IMR-90 (cell line): ENCODE measurements at regions not wholly inside any gene's neighbourhood (a gene's known extent, or its start where the extent isn't known, plus 50 kb on each side); places are given as distances from the start of the nearest gene placed in this dataset.

Source experiments
- ATAC-seq: fragments of 200-7000 bp; cut with Tn5 transposase; 2 replicates; pipeline ENCODE4 v1.9.1; 2020; ENCODE audit warnings: low read depth, mild to moderate bottlenecking, moderate library complexity
- BruUV-seq: library from RNA; stranded (reverse); fragments of 400-500 nt; replicated peaks from 2 replicates; lab custom pipeline; 2021; lab: Mats Ljungman, UMichigan
- CTCF ChIA-PET: fragments of 300-600 bp; formaldehyde crosslinking; extraction: SDS; loops from one replicate; lab custom pipeline; 2021; ENCODE audit warnings: antibody characterized with exemption; lab: Yijun Ruan, JAX
- POLR2A ChIA-PET: fragments of 300-600 bp; sonication (Branson Sonifier 250); formaldehyde crosslinking; loops from one replicate; lab custom pipeline; 2022; ENCODE audit warnings: antibody characterized with exemption; ENCODE audit not compliant: unreplicated experiment; lab: Charles Lee
- DNase-seq: peaks from one replicate; pipeline ENCODE4 v3.0.0; 2013
- H2AFZ ChIP-seq: replicated peaks from 2 replicates; pipeline ENCODE3; 2013; ENCODE audit warnings: low read length, mild to moderate bottlenecking; ENCODE audit not compliant: poor library complexity
- H2AK5ac ChIP-seq: 2 replicates; pipeline ENCODE4 v1.6.1; 2013; ENCODE audit warnings: low read depth, low read length, inconsistent platforms
- H2AK9ac ChIP-seq: replicated peaks from 2 replicates; pipeline ENCODE3; 2013; ENCODE audit warnings: mild to moderate bottlenecking, low read depth, low read length, moderate library complexity; ENCODE audit not compliant: poor library complexity
- H2BK120ac ChIP-seq: 2 replicates; pipeline ENCODE4 v1.6.1; 2013; ENCODE audit warnings: low read depth, low read length, inconsistent platforms
- H2BK15ac ChIP-seq: 3 replicates; pipeline ENCODE4 v1.6.1; 2013; ENCODE audit warnings: low read depth, low read length, inconsistent platforms
- H2BK20ac ChIP-seq: 2 replicates; pipeline ENCODE4 v1.6.1; 2013; ENCODE audit warnings: low read depth, mild to moderate bottlenecking, inconsistent platforms, low read length, moderate library complexity
- H2BK5ac ChIP-seq: 2 replicates; pipeline ENCODE4 v1.6.1; 2013; ENCODE audit warnings: mild to moderate bottlenecking, low read depth, low read length, inconsistent platforms; ENCODE audit not compliant: poor library complexity, severe bottlenecking
- H3K14ac ChIP-seq: replicated peaks from 2 replicates; pipeline ENCODE4 v1.6.1; 2013; ENCODE audit warnings: low read depth, low read length, inconsistent platforms
- H3K18ac ChIP-seq: 2 replicates; pipeline ENCODE4 v1.6.1; 2013; ENCODE audit warnings: low read depth, low read length, control low read depth
- H3K23ac ChIP-seq: 2 replicates; pipeline ENCODE4 v1.6.1; 2013; ENCODE audit warnings: low read depth, low read length, inconsistent platforms
- H3K27ac ChIP-seq: 2 replicates; pipeline ENCODE4 v1.5.1; 2013; ENCODE audit warnings: mild to moderate bottlenecking, control low read depth, low read length; ENCODE audit not compliant: insufficient read depth
- H3K27me3 ChIP-seq: 2 replicates; pipeline ENCODE4 v1.6.1; 2013; ENCODE audit warnings: low read length; ENCODE audit not compliant: control insufficient read depth, insufficient read depth
- H3K36me3 ChIP-seq: 2 replicates; pipeline ENCODE4 v1.6.1; 2013; ENCODE audit warnings: low read length, mixed read lengths; ENCODE audit not compliant: control insufficient read depth, insufficient read depth
- H3K4ac ChIP-seq: 2 replicates; pipeline ENCODE4 v1.6.1; 2013; ENCODE audit warnings: low read depth, low read length, inconsistent platforms
- H3K4me1 ChIP-seq: 2 replicates; pipeline ENCODE4 v1.6.1; 2013; ENCODE audit warnings: low read length, mixed read lengths; ENCODE audit not compliant: control insufficient read depth, insufficient read depth
- H3K4me2 ChIP-seq: 2 replicates; pipeline ENCODE4 v1.6.1; 2013; ENCODE audit warnings: low read depth, mild to moderate bottlenecking, control low read depth, low read length, moderate library complexity
- H3K4me3 ChIP-seq: 2 replicates; pipeline ENCODE4 v1.5.1; 2013; ENCODE audit warnings: low read depth, mild to moderate bottlenecking, control low read depth, low read length, moderate library complexity; ENCODE audit not compliant: insufficient read depth
- H3K56ac ChIP-seq: 2 replicates; pipeline ENCODE4 v1.6.1; 2013; ENCODE audit warnings: low read length, inconsistent platforms; ENCODE audit not compliant: insufficient read depth; ENCODE audit errors: extremely low read depth
- H3K79me1 ChIP-seq, 2 experiments: 2 replicates each; pipeline ENCODE4 v1.6.1; 2013; ENCODE audit warnings: low read length in 2 of 2, inconsistent platforms in 1 of 2, low read depth in 1 of 2
- H3K9ac ChIP-seq: 2 replicates; pipeline ENCODE4 v1.6.1; 2013; ENCODE audit warnings: low read depth, low read length, control low read depth
- H3K9me1 ChIP-seq: 2 replicates; pipeline ENCODE4 v1.6.1; 2013; ENCODE audit warnings: low read length, inconsistent platforms; ENCODE audit not compliant: insufficient read depth
- H3K9me3 ChIP-seq: 2 replicates; pipeline ENCODE4 v1.6.1; 2013; ENCODE audit warnings: low read length; ENCODE audit not compliant: control insufficient read depth, insufficient read depth
- H4K20me1 ChIP-seq: 2 replicates; pipeline ENCODE4 v1.6.1; 2013; ENCODE audit warnings: low read length, inconsistent platforms; ENCODE audit not compliant: insufficient read depth
- H4K5ac ChIP-seq: 2 replicates; pipeline ENCODE4 v1.6.1; 2013; ENCODE audit warnings: mild to moderate bottlenecking, low read depth, low read length, control low read depth
- H4K8ac ChIP-seq, 2 experiments: 2 replicates each; pipeline ENCODE4 v1.6.1; 2013; ENCODE audit warnings: low read depth in 2 of 2, low read length in 2 of 2, control low read depth in 1 of 2, inconsistent platforms in 1 of 2
- H4K91ac ChIP-seq: 2 replicates; pipeline ENCODE4 v1.6.1; 2013; ENCODE audit warnings: low read depth, low read length, inconsistent platforms; ENCODE audit not compliant: insufficient read depth
- BHLHE40 ChIP-seq: fragments of 150-350 bp; IDR thresholded peaks from 2 replicates; pipeline ENCODE4 v1.6.1; 2016; ENCODE audit warnings: mild to moderate bottlenecking, low read depth, low read length
- CEBPB ChIP-seq: IDR thresholded peaks from 2 replicates; pipeline ENCODE4 v1.6.1; 2012; ENCODE audit warnings: low read depth, low read length, improper control_type of control experiment
- CHD1 ChIP-seq: IDR thresholded peaks from 2 replicates; pipeline ENCODE4 v1.6.1; 2012; ENCODE audit warnings: low read depth, low read length, improper control_type of control experiment
- CTCF ChIP-seq: conservative IDR thresholded peaks from 2 replicates; pipeline ENCODE4 v1.5.1; 2012; ENCODE audit warnings: mild to moderate bottlenecking, low read depth, low read length, improper control_type of control experiment
- ELK1 ChIP-seq: fragments of 150-350 bp; IDR thresholded peaks from 2 replicates; pipeline ENCODE4 v1.6.1; 2016; ENCODE audit warnings: low read depth, mild to moderate bottlenecking, low read length, moderate library complexity, borderline replicate concordance
- FOS ChIP-seq: fragments of 150-350 bp; IDR thresholded peaks from 2 replicates; pipeline ENCODE4 v1.6.1; 2016; ENCODE audit warnings: low read depth, low read length
- MAFK ChIP-seq: IDR thresholded peaks from 2 replicates; pipeline ENCODE4 v1.6.1; 2012; ENCODE audit warnings: low read depth, low read length, improper control_type of control experiment
- MAZ ChIP-seq: IDR thresholded peaks from 2 replicates; pipeline ENCODE4 v1.6.1; 2012; ENCODE audit warnings: low read depth, mild to moderate bottlenecking, low read length, improper control_type of control experiment, moderate library complexity, borderline replicate concordance
- MXI1 ChIP-seq: IDR thresholded peaks from 2 replicates; pipeline ENCODE4 v1.6.1; 2012; ENCODE audit warnings: low read depth, mild to moderate bottlenecking, low read length, moderate library complexity, borderline replicate concordance
- NFE2L2 ChIP-seq: fragments of 150-350 bp; IDR thresholded peaks from 2 replicates; pipeline ENCODE4 v1.6.1; 2016; ENCODE audit warnings: low read depth, mild to moderate bottlenecking, low read length
- POLR2A ChIP-seq: IDR thresholded peaks from 2 replicates; pipeline ENCODE4 v1.6.1; 2012; ENCODE audit warnings: mild to moderate bottlenecking, low read depth, low read length
- RAD21 ChIP-seq: IDR thresholded peaks from 2 replicates; pipeline ENCODE4 v1.6.1; 2012; ENCODE audit warnings: low read length, improper control_type of control experiment
- RCOR1 ChIP-seq: IDR thresholded peaks from 2 replicates; pipeline ENCODE4 v1.6.1; 2012; ENCODE audit warnings: mild to moderate bottlenecking, low read length, improper control_type of control experiment; ENCODE audit not compliant: insufficient replicate concordance
- RFX5 ChIP-seq: IDR thresholded peaks from 2 replicates; pipeline ENCODE4 v1.8.0; 2012; ENCODE audit warnings: low read depth, mild to moderate bottlenecking, low read length, moderate library complexity
- SMC3 ChIP-seq: fragments of 150-350 bp; IDR thresholded peaks from 2 replicates; pipeline ENCODE4 v1.6.1; 2016; ENCODE audit warnings: low read depth, mild to moderate bottlenecking, antibody characterized with exemption, low read length, moderate library complexity
- USF2 ChIP-seq: fragments of 150-350 bp; IDR thresholded peaks from 2 replicates; pipeline ENCODE4 v1.6.1; 2017; ENCODE audit warnings: mild to moderate bottlenecking, antibody characterized with exemption, low read length, low read depth
- WGBS, 2 experiments: methylation state at CpG; one replicate each; pipeline versions ENCODE4 v1.1.5 to v1.1.7; 2013; ENCODE audit warnings: missing lambda C conversion rate in 2 of 2; ENCODE audit not compliant: insufficient read length in 1 of 2; ENCODE audit errors: extremely low coverage in 2 of 2; 5-methylcytosine and 5-hydroxymethylcytosine counted together
- dilution Hi-C: fragments of 300-500 bp; cut with HindIII; formaldehyde crosslinking; loops from one replicate; pipeline ENCODE4 v1.14.3; 2018; ENCODE audit warnings: low sequenced_read_pairs; ENCODE audit not compliant: unreplicated experiment
- in situ Hi-C: fragments of 300-500 bp; cut with MboI; formaldehyde crosslinking; loops from 3 replicates; pipeline ENCODE4 v1.14.3; 2019; ENCODE audit warnings: low sequenced_read_pairs, inconsistent platforms, mixed read lengths
- intact Hi-C: fragments of 100-400 bp; cut with micrococcal nuclease; formaldehyde crosslinking; loops from 2 replicates; pipeline ENCODE4 v1.10.0; 2022

- ATAC-seq, result no peak
- H3K4me3 ChIP-seq, result no peak overlapping the region
- no peaks in the 10 kb centered on the region for H3K36me3 ChIP-seq
- H3K9ac ChIP-seq, result no peak overlapping the region
- H4K8ac ChIP-seq, result no peak overlapping the region
- no peak for TF ChIP-seq CHD1
- TF ChIP-seq MXI1, result no peak
- no peak for TF ChIP-seq RFX5
- no peak for TF ChIP-seq ELK1
- TF ChIP-seq RAD21, result no peak
- no peak for TF ChIP-seq FOS
- no peak for TF ChIP-seq MAFK
- no peak for TF ChIP-seq NFE2L2
- TF ChIP-seq CEBPB, result no peak
- no peak for TF ChIP-seq USF2
- TF ChIP-seq POLR2A, result no peak
- TF ChIP-seq MAZ, result no peak
- no peak for TF ChIP-seq BHLHE40
- no peak for TF ChIP-seq SMC3
- TF ChIP-seq CTCF, result no peak
- TF ChIP-seq RCOR1, result no peak
- no peak overlapping the region for H3K4me2 ChIP-seq
- DNase-seq, result no peak
- BruUV-seq, result no TSS peak
- H3K14ac ChIP-seq, result no peak overlapping the region
- no peaks in the 10 kb centered on the region for H3K27me3 ChIP-seq
- H2BK20ac ChIP-seq, result no peak overlapping the region
- no peak overlapping the region for H4K91ac ChIP-seq
- no peaks in the 10 kb centered on the region for H3K79me1 ChIP-seq
- no peak overlapping the region for H2BK5ac ChIP-seq
- no peak overlapping the region for H2AFZ ChIP-seq
- no peak overlapping the region for H4K5ac ChIP-seq
- dilution Hi-C loops (no loop called here), in situ Hi-C loops (no loop called here), intact Hi-C loops (no loop called here)
- ChIA-PET CTCF (no interaction called here), POLR2A (no interaction called here)
- no peak overlapping the region for H3K27ac ChIP-seq
- no peaks in the 10 kb centered on the region for H4K20me1 ChIP-seq
- no peak overlapping the region for H3K4ac ChIP-seq
- H3K23ac ChIP-seq, result no peak overlapping the region
- H3K56ac ChIP-seq, result no peak overlapping the region
- H2AK5ac ChIP-seq, result no peak overlapping the region
- no peaks in the 10 kb centered on the region for H3K4me1 ChIP-seq
- no peak overlapping the region for H2BK120ac ChIP-seq
- H2BK15ac ChIP-seq, result no peak overlapping the region
- H2AK9ac ChIP-seq, result no peak overlapping the region
- WGBS, 2 experiments, result no CpG with 5 or more reads among the region's 2 CpGs
- H3K9me3 ChIP-seq, result peaks cover 12% of the 10 kb centered on the region
- no peaks in the 10 kb centered on the region for H3K9me1 ChIP-seq
- no peak overlapping the region for H3K18ac ChIP-seq
These were observed 189.8 kb upstream of the IMPG1 start for GRCh38 chr6:76262240-76262639.
